Pancreas (tissue), 10 donors: ENCODE measurements at regions not wholly inside any gene's neighbourhood (a gene's known extent, or its start where the extent isn't known, plus 50 kb on each side); places are given as distances from the start of the nearest gene placed in this dataset.

Experiments
- ATAC-seq, 4 donors: fragments of 200-7000 bp; cut with Tn5 transposase; one replicate each; pipeline versions ENCODE4 v1.8.0 to v1.9.1; 2020; ENCODE audit warnings: mild to moderate bottlenecking in 4 of 4, moderate library complexity in 4 of 4
- DNase-seq, 6 donors: peaks; one replicate each; pipeline ENCODE4 v3.0.0-alpha.2; 2020
- FAIRE-seq: peaks from 2 replicates; lab custom pipeline; 2012; peaks lifted over from hg19 to GRCh38; lab: Jason Lieb, UNC
- H3K27ac ChIP-seq, 4 donors: fragments of 200-600 bp; sonication (generic); 1 replicate in 3 of 4; 2 replicates in 1 of 4; pipeline versions ENCODE4 v1.5.0 to v1.8.0; 2020
- H3K27me3 ChIP-seq, 4 donors: fragments of 200-600 bp; one replicate each; pipeline ENCODE4 v1.8.0; 2021
- H3K36me3 ChIP-seq, 3 donors: fragments of 200-600 bp; sonication (generic) in 1 of 3; one replicate each; pipeline versions ENCODE4 v1.5.0 to v1.8.0; 2020 to 2021
- H3K4me1 ChIP-seq, 3 donors: fragments of 200-600 bp; one replicate each; pipeline ENCODE4 v1.8.0; 2021
- H3K4me3 ChIP-seq, 4 donors: fragments of 200-600 bp; sonication (generic) in 2 of 4; one replicate each; pipeline versions ENCODE4 v1.5.0 to v1.8.0; 2020 to 2021
- H3K9me3 ChIP-seq, 4 donors: fragments of 200-600 bp; one replicate each; pipeline ENCODE4 v1.8.0; 2021
- CTCF ChIP-seq, 4 donors: fragments of 200-600 bp; sonication (generic) in 3 of 4; IDR thresholded peaks; one replicate each; pipeline versions ENCODE4 v1.5.0 to v1.8.0; 2021; ENCODE audit warnings: antibody characterized with exemption in 4 of 4
- WGBS, 2 donors: extraction: QIAGEN DNeasy Blood & Tissue Kit; methylation state at CpG; one replicate each; pipeline ENCODE4 v1.1.7; 2013; 5-methylcytosine and 5-hydroxymethylcytosine counted together
- intact Hi-C, 3 donors: fragments of 100-400 bp; cut with DNase I; formaldehyde crosslinking; loops; one replicate each; pipeline versions ENCODE4 v1.11.1 to v1.14.2; 2022
- donor health status: healthy with polysubstance abuse.
- donor health status: DM: no; HTN: no; CAD: no; lungs with moderate emphysema.
- donor health status: DM: no; HTN: no; CAD: no.
- donor health status: control.
- donor health status: control.
- donor health status: Bipolar disorder and iron deficiency.
- donor health status: DM: yes; HTN: yes; CAD: no.
- donor health status: DM: no; HTN: no; CAD: no.
- donor health status: DM: no; HTN: no; CAD: no.
- donor health status: DM: yes; HTN: yes; CAD: no.

- H3K27me3 ChIP-seq: no peaks in the 10 kb centered on the region
- FAIRE-seq (no peak), DNase-seq (no peak), ATAC-seq (no peak)
- H3K9me3 ChIP-seq: no peaks in the 10 kb centered on the region
- intact Hi-C loops: no loop called here
- H3K4me3 ChIP-seq: no peak overlapping the region
- H3K36me3 ChIP-seq: no peaks in the 10 kb centered on the region
- H3K4me1 ChIP-seq: no peaks in the 10 kb centered on the region
- H3K27ac ChIP-seq: no peak overlapping the region
- 89 to 92% methylated on average over 4 of the region's 4 CpGs for WGBS, 2 donors
- no peak for TF ChIP-seq CTCF (IDR thresholded peaks at IDR 0.05)
These were observed 1214.8 kb upstream of the ADGRL4 start for GRCh38 chr1:80221319-80221718.

DNA sequence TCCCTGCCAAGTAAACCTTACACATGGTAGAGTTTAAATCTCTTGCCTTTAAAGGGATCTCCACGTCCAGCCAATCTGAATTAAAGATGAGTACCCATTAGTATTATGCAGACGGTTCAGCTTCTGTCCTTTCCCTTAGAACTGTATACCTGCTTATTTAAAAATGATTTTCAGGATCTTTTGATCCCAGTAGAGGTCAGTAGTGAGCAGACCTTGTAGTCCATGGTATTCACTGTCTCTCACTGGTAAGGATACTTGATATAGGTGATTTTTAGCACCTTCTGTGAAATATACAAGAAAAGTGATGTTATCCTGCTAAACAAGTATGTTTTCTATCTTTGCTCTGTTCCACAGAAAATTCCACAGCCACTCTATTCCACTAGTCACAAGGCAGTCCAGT lies 1211.6 kb upstream of the ADGRL4 start:
- DNase-seq (no peak), FAIRE-seq (no peak), ATAC-seq (peak in 3 of 4 donors; percentile 81 to 88 (median 82))
- no peaks in the 10 kb centered on the region for H3K27me3 ChIP-seq
- no peaks in the 10 kb centered on the region for H3K9me3 ChIP-seq
- no peaks in the 10 kb centered on the region for H3K4me1 ChIP-seq
- peak in 2 of 4 donors; percentile 33 to 40 for TF ChIP-seq CTCF (IDR thresholded peaks at IDR 0.05)
- intact Hi-C loops: no loop called here
- H3K4me3 ChIP-seq: no peak overlapping the region
- 36 to 42% methylated on average over 2 of the region's 2 CpGs for WGBS, 2 donors
- no peak overlapping the region for H3K27ac ChIP-seq
- H3K36me3 ChIP-seq: no peaks in the 10 kb centered on the region

DNA sequence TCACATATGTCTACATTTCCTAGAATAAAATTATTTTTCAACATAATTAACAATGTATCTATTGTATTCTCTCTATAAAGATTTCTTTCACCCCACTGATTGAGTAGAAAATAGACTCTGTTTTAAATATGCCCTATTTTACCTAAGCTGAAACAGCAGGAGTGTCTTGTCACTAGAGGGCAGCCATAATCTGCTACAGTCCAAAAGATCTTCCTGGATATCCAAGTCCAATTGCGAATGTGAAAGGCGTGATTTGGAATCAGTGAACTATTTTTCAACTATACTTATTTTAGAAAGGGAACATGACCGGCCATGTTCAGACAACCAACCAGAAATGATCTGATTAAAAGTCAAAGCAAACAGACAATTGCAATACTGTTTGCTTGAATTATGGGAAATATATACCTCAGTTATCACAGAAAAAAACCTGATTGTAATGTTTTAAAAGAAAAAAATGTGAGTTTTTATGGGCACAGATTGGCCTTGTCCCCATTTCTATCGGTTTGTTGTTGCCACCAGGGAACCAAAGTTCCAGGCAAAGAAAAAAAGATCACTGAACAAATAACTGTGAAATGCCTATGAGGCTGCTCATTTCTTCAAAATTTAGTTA lies 1211.0 kb upstream of the ADGRL4 start:
- Histone ChIP-seq H3K9me3 (no peaks in the 10 kb centered on the region), H3K36me3 (no peaks in the 10 kb centered on the region), H3K4me3 (no peak overlapping the region), H3K27ac (no peak overlapping the region), H3K27me3 (no peaks in the 10 kb centered on the region), H3K4me1 (no peaks in the 10 kb centered on the region)
- DNase-seq (no peak), ATAC-seq (peak in 3 of 4 donors; percentile 81 to 85 (median 81)), FAIRE-seq (no peak)
- intact Hi-C loops: no loop called here
- TF ChIP-seq CTCF (IDR thresholded peaks at IDR 0.05): no peak
- WGBS, 2 donors: 10 to 16% methylated on average over 4 of the region's 4 CpGs

DNA sequence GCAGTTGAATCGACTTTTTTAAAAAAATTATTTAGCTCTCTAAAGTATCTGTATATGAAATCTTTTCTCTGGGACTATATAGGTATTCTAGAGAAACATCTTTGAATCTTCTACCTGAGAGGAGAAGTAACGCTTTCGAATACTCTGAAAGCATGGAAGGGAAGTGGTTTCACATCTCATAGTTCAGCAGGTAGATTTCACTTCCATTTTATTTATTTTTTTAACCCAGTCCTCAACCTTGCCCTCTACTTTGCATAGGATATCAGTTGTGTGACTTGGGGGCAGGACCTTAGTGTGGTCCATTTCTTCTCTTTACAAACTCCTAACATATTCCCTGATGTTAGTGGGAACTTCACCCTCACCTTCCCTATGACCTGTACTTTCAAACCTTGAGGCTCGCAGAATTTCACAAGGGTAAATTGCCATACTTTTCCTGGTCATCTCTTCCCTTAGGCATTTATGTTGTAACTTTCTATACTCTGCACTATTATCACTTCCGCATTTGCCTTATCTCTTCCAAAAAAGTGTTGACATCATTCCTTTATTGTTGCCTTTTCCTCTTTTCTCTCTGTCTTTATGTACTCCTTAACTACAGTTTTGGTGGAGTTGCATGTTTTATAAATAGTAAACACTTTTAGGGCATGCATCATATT lies 1208.5 kb upstream of the ADGRL4 start:
- H3K36me3 ChIP-seq: no peaks in the 10 kb centered on the region
- no peaks in the 10 kb centered on the region for H3K9me3 ChIP-seq
- H3K4me1 ChIP-seq: no peaks in the 10 kb centered on the region
- DNase-seq (no peak), FAIRE-seq (no peak), ATAC-seq (no peak)
- no peaks in the 10 kb centered on the region for H3K27me3 ChIP-seq
- 76 to 77% methylated on average over 5 of the region's 5 CpGs for WGBS, 2 donors
- no peak for TF ChIP-seq CTCF (IDR thresholded peaks at IDR 0.05)
- intact Hi-C loops: no loop called here
- H3K4me3 ChIP-seq: no peak overlapping the region
- H3K27ac ChIP-seq: no peak overlapping the region

DNA sequence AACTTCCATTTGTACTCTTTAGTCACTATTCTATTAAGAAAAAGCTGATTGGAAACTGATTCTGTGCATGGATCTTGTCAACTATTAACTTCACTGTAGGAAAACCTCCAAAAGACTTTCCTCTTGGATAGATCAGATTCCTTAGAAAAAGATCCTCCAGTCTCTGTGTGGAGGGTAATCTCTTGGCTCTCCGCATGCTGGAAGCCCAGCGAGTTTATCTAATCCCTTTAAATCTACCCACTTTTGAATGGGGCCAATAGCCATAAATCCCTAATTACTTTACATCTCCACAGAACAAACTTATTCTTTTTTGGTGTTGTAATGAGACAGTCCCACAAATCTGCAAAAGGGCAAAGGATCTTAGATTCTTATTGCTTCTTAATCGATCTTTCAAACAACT lies 1206.4 kb upstream of the ADGRL4 start:
- WGBS, 2 donors: 80 to 84% methylated on average over 3 of the region's 3 CpGs
- intact Hi-C loops: no loop called here
- no peak overlapping the region for H3K4me3 ChIP-seq
- ATAC-seq: no peak
- no peak for FAIRE-seq
- H3K9me3 ChIP-seq: no peaks in the 10 kb centered on the region
- TF ChIP-seq CTCF (IDR thresholded peaks at IDR 0.05): no peak
- H3K27ac ChIP-seq: no peak overlapping the region
- DNase-seq: no peak
- no peaks in the 10 kb centered on the region for H3K27me3 ChIP-seq
- no peaks in the 10 kb centered on the region for H3K36me3 ChIP-seq
- H3K4me1 ChIP-seq: no peaks in the 10 kb centered on the region
